IPS-18a (cell line): ENCODE measurements at regions not wholly inside any gene's neighbourhood (a gene's known extent, or its start where the extent isn't known, plus 50 kb on each side); places are given as distances from the start of the nearest gene placed in this dataset.

Experiments
- H3K27ac ChIP-seq: one replicate; pipeline ENCODE4 v1.5.1; 2013; ENCODE audit warnings: low read length
- H3K27me3 ChIP-seq: one replicate; pipeline ENCODE4 v1.6.1; 2013; ENCODE audit warnings: mild to moderate bottlenecking, low read length; ENCODE audit not compliant: control insufficient read depth, insufficient read depth
- H3K36me3 ChIP-seq: one replicate; pipeline ENCODE4 v1.6.1; 2013; ENCODE audit warnings: low read depth, low read length; ENCODE audit not compliant: control insufficient read depth
- H3K4me1 ChIP-seq: one replicate; pipeline ENCODE4 v1.6.1; 2013; ENCODE audit warnings: low read depth, low read length; ENCODE audit not compliant: control insufficient read depth
- H3K4me3 ChIP-seq: one replicate; pipeline ENCODE4 v1.5.1; 2013; ENCODE audit warnings: low read length
- H3K9ac ChIP-seq: one replicate; pipeline ENCODE4 v1.6.1; 2013; ENCODE audit warnings: mild to moderate bottlenecking, low read length, moderate library complexity
- H3K9me3 ChIP-seq: one replicate; pipeline ENCODE4 v1.6.1; 2013; ENCODE audit warnings: low read depth, low read length; ENCODE audit not compliant: control insufficient read depth

DNA sequence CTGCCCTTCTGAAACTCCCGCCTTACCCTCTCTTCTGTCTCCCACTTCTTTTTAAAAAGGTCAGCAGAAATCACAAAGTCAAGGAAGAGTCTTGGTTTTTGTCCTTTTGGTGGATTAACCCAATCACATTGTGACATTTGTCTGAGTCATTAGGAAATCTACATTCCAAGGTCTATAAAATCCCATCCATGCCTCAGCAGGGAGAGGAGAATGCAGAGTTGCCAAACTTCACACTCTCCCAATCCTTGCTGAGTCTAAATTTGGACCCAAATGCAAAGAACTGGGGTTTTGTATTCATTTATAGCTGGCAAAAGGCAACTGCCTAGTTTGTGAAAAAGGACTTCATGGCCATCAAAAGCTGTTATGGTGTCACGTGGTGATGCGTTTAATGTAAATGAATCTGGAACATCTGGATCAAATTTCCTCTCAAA is 67.9 kb downstream of the TMEM30B start:
- no peak overlapping the region for H3K27ac ChIP-seq
- no peaks in the 10 kb centered on the region for H3K9me3 ChIP-seq
- H3K4me3 ChIP-seq: no peak overlapping the region
- no peaks in the 10 kb centered on the region for H3K27me3 ChIP-seq
- no peaks in the 10 kb centered on the region for H3K36me3 ChIP-seq
- peaks cover 3% of the 10 kb centered on the region for H3K4me1 ChIP-seq
- H3K9ac ChIP-seq: no peak overlapping the region

DNA sequence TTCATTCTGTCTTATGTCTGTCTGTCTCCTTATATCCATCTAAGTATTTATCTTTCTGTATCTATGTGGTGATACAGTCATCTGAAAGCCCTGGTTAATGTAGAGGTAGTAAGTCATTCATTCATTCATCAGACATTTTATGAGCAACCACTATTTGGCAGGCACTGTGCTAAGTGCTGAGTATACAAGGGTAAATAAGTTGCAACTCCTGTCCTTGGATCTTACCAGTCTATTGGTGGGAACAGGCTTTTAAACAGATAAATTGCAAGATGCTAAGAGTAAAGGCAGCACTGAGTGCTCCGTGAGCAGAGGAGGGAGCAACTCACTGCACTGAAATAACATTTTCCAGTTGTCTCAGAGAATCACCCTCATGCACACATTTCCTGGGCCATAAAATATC is 68.6 kb downstream of the TMEM30B start:
- Histone ChIP-seq H3K4me3 (no peak overlapping the region), H3K27me3 (no peaks in the 10 kb centered on the region), H3K27ac (no peak overlapping the region), H3K36me3 (no peaks in the 10 kb centered on the region), H3K9ac (no peak overlapping the region), H3K9me3 (no peaks in the 10 kb centered on the region), H3K4me1 (peaks cover 3% of the 10 kb centered on the region)

DNA sequence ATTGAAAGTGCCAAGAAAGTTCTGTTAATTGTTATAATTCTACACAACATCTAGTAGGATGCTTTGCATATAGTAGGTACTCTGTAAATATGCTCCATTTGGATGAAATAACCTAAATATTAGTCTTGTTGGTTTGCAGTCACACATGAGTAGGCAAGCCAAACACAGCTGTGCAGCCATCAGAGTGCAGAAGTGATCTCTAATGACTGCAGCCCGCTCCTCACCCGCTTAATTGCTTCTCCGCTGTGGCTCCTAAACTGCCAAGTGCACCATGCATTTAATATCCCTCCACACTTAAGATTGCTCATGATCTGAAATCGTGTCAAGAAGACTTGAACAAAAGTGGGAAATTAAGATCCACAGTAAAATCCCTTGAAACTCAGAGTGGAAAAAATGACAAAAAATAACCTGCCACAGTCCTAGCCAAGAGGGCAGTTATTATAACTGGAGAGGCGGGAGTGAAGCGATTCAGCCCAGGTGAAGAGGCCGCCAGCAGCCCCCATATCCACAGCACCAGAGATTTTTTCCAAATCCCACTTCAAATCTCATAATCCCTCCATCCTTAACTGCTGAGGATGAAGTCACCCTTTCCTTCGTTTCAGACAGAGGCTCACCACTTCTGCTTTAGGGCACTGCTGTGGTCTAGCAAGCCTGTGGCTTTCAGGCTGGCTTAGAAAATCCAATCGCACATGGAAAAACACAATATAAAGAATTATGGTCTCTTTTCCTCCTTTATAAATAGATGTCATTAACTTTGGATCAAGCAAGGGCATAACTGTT is 69.5 kb downstream of the TMEM30B start:
- Histone ChIP-seq H3K27ac (no peak overlapping the region), H3K4me1 (peaks cover 3% of the 10 kb centered on the region), H3K9ac (no peak overlapping the region), H3K27me3 (no peaks in the 10 kb centered on the region), H3K36me3 (no peaks in the 10 kb centered on the region), H3K4me3 (no peak overlapping the region), H3K9me3 (no peaks in the 10 kb centered on the region)

DNA sequence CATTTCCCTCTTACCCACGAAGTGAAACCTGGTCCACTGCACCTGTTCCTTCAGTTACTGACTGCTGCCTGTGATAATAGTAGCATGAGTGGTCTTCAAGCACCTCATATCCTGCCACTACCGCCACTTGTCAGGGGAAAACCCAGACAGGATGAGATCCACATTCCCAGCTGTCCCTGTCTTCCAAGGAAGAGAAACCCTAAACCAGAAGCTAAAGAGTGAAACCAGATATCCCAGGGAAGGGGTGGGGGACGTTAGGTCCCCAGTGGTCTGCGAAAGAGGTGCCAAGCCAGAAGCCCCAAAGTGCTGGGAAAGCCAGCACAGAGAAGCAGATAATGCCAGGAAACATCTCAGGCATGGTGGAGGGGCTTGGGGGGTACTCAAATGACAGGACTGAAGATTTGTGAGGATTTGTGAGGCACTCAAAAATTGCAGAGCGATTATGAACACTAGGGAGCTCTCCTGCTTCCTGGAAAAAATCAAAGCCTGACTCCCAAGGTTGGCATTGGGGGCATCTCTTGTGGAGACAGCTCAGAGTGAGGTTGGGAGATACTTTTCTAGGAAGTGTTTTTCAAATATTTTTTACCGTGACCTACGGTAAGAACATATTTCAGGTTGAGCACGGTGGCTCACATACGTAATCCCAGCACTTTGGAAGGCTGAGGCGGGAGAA is 77.9 kb downstream of the TMEM30B start:
- Histone ChIP-seq H3K9ac (no peak overlapping the region), H3K27ac (no peak overlapping the region), H3K36me3 (no peaks in the 10 kb centered on the region), H3K4me3 (no peak overlapping the region), H3K4me1 (peaks cover 17% of the 10 kb centered on the region), H3K27me3 (no peaks in the 10 kb centered on the region), H3K9me3 (no peaks in the 10 kb centered on the region)

DNA sequence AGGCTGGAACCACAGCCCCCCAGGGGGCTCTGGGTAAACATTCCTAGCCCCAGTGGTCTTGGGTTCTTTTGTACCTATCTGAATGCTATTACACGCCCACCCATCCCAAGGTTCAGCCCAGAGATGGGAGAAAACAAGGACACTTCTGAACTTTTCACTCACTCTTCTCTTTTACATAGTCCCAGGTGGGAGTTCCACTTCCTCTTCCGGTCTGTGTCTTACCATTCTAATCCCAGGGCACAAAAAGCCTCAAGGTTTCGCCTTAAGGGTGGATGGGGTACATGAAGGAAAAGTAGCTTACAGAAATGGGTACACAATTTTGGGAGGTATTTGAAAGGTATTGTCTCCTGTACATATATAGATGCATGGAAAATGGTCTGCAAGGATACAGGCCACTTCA is 79.0 kb downstream of the TMEM30B start:
- Histone ChIP-seq H3K36me3 (no peaks in the 10 kb centered on the region), H3K4me1 (peaks cover 17% of the 10 kb centered on the region), H3K9ac (no peak overlapping the region), H3K27ac (no peak overlapping the region), H3K27me3 (no peaks in the 10 kb centered on the region), H3K9me3 (no peaks in the 10 kb centered on the region), H3K4me3 (no peak overlapping the region)

DNA sequence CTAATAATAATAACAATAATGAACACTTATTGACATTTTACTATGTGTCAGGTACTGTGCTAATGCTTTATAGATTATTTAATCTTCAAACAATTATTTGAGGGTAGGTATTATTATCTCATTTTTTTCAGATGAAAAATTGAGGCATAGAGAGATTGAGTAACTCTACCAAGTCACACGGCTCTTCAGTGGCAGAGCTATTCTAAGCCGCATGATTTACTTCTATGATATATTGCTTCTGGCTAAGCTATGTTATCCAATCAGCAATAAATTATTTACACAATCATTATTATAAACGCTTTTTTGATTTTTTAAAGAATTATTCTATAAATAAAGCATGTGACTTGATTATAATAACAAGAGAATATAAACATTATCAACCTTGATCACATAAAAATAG is 80.0 kb downstream of the TMEM30B start:
- H3K4me3 ChIP-seq: no peak overlapping the region
- no peaks in the 10 kb centered on the region for H3K9me3 ChIP-seq
- H3K27ac ChIP-seq: no peak overlapping the region
- H3K36me3 ChIP-seq: no peaks in the 10 kb centered on the region
- peaks cover 17% of the 10 kb centered on the region for H3K4me1 ChIP-seq
- no peaks in the 10 kb centered on the region for H3K27me3 ChIP-seq
- no peak overlapping the region for H3K9ac ChIP-seq

DNA sequence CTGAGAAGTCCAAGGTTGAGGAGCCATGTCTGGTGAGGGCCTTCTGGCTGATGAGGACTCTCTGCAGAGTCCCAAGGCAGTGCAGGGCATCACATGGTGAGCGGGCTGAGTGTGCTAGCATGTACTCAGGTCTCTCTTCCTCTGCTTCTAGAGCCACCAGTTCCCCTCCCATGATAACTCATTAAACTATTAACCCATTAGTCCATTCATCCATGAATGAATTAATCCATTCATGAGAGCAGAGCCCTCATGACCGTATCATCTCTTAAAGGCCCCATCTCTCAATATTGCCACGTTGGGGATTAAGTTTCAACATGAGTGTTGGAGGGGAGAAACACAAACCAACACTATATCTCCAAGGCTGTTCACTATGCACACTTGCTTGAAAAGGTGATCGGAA is 83.7 kb downstream of the TMEM30B start:
- no peaks in the 10 kb centered on the region for H3K36me3 ChIP-seq
- no peak overlapping the region for H3K27ac ChIP-seq
- H3K9ac ChIP-seq: no peak overlapping the region
- no peaks in the 10 kb centered on the region for H3K9me3 ChIP-seq
- no peaks in the 10 kb centered on the region for H3K27me3 ChIP-seq
- no peak overlapping the region for H3K4me3 ChIP-seq
- peaks cover 7% of the 10 kb centered on the region for H3K4me1 ChIP-seq

DNA sequence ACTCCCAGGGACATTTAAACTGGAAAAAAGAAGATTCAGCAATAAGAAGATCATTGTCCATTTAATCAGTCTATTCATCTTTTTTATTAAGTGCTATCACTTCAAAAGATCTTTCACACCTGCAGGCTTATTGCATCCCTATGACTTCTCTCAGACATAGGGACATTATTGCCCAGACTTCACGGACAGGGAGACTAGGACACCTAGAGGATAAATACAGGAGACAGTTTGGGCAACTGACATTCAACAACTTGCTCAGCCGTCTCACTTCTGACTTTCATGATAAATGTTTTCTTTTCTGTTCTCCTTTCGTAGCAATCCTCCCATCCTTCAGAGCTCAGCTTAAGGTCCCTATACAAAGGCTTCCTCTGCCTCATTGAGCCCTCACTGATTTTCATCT is 84.3 kb downstream of the TMEM30B start:
- no peak overlapping the region for H3K9ac ChIP-seq
- no peaks in the 10 kb centered on the region for H3K36me3 ChIP-seq
- peaks cover 1% of the 10 kb centered on the region for H3K4me1 ChIP-seq
- H3K27me3 ChIP-seq: no peaks in the 10 kb centered on the region
- H3K4me3 ChIP-seq: no peak overlapping the region
- H3K27ac ChIP-seq: no peak overlapping the region
- no peaks in the 10 kb centered on the region for H3K9me3 ChIP-seq

DNA sequence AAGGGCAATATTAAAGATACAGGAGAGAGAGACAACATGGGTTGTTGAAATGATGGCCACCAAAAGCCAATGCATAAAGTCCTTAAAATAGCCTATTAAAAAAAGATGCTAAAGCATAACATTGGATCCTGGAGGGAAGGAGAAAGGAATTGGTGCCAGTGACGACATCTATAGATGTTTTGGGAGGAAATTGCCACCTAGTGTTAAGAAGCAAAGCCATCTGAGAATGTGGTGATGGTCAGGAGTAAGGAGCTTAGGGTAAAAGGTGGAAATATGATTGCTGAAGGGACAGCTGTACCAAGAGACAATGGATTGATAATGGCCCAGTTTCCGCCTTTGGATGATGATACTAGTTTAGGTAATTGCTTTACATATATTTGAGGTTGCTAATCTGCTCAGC is 85.1 kb downstream of the TMEM30B start:
- H3K4me1 ChIP-seq: no peaks in the 10 kb centered on the region
- no peak overlapping the region for H3K27ac ChIP-seq
- no peak overlapping the region for H3K4me3 ChIP-seq
- no peaks in the 10 kb centered on the region for H3K9me3 ChIP-seq
- H3K27me3 ChIP-seq: no peaks in the 10 kb centered on the region
- H3K9ac ChIP-seq: no peak overlapping the region
- no peaks in the 10 kb centered on the region for H3K36me3 ChIP-seq

DNA sequence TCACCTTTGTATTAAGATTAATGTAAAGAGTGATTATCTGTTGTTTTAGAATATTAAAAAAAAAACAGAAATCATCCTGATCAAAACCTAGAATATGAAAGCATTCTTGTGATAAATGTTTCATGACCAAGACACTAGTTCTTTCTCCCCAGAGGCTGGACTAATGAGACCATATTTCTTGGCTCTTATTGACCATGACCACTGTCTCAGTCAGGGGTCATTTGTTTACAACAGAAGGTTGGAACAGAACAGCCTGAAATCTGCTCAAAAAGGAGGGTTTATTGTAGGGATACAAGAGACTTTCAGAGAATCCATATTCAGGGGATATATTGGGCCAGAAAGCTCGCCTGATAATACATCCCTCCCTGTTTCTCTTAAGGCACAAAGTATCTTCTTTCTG is 87.7 kb downstream of the TMEM30B start:
- H3K9me3 ChIP-seq: no peaks in the 10 kb centered on the region
- no peak overlapping the region for H3K27ac ChIP-seq
- peaks cover 13% of the 10 kb centered on the region for H3K4me1 ChIP-seq
- H3K36me3 ChIP-seq: no peaks in the 10 kb centered on the region
- no peak overlapping the region for H3K4me3 ChIP-seq
- no peak overlapping the region for H3K9ac ChIP-seq
- peaks cover 8% of the 10 kb centered on the region for H3K27me3 ChIP-seq

DNA sequence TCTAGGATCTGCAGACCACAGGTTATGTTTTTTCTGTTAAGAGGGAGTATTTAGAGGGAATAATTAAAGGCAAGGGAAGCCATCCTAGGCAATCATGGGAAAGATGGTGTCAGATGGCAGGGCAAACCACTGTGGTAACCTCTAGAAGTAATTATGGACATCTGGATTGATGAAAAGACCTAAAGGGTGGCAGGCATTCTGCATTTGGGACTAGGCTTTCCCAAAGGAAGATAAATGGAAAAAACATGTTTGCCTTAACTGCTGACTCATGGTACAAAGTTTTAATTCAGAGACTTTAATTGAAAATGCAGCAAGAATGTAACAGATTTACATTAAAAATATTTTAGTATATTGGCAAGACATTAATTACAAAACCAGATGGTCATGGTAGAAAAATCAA is 88.1 kb downstream of the TMEM30B start:
- no peak overlapping the region for H3K27ac ChIP-seq
- no peaks in the 10 kb centered on the region for H3K9me3 ChIP-seq
- peaks cover 13% of the 10 kb centered on the region for H3K4me1 ChIP-seq
- H3K9ac ChIP-seq: no peak overlapping the region
- H3K27me3 ChIP-seq: peaks cover 8% of the 10 kb centered on the region
- H3K4me3 ChIP-seq: no peak overlapping the region
- no peaks in the 10 kb centered on the region for H3K36me3 ChIP-seq

DNA sequence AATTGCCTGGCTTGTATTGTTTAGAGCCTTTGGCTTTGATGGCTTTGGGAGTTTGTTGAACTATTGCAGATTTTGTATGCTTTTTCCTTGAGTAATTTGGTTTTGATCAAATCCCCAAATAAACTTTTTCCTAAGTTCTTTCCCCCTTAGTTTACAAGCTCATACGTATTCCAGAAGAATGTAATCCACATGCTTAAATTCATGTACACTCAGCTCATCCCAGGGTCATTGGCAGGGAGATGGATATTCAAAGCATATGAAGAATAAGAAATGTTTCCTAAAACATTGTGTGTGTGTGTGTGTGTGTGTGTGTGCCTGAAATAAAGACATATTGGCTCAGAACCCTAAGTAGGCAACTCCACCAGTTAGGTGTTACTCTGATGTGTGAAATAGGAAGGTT is 89.4 kb downstream of the TMEM30B start:
- H3K27me3 ChIP-seq: peaks cover 8% of the 10 kb centered on the region
- no peaks in the 10 kb centered on the region for H3K9me3 ChIP-seq
- no peak overlapping the region for H3K9ac ChIP-seq
- H3K4me1 ChIP-seq: peaks cover 22% of the 10 kb centered on the region
- no peak overlapping the region for H3K27ac ChIP-seq
- no peak overlapping the region for H3K4me3 ChIP-seq
- H3K36me3 ChIP-seq: no peaks in the 10 kb centered on the region
